Right lobe of liver (tissue), 6 donors: ENCODE measurements at regions not wholly inside any gene's neighbourhood (a gene's known extent, or its start where the extent isn't known, plus 50 kb on each side); places are given as distances from the start of the nearest gene placed in this dataset.

Source experiments
- ATAC-seq, 4 donors: fragments of 200-7000 bp; cut with Tn5 transposase; one replicate each; pipeline ENCODE4 v1.9.1; 2020; ENCODE audit warnings: mild to moderate bottlenecking in 4 of 4, moderate library complexity in 4 of 4
- DNase-seq, 3 donors: peaks; one replicate each; pipeline ENCODE4 v3.0.0-alpha.2; 2020
- H3K27ac ChIP-seq, 3 donors: fragments of 200-600 bp; one replicate each; pipeline ENCODE4 v1.8.0; 2022
- H3K27me3 ChIP-seq, 2 donors: fragments of 200-600 bp; one replicate each; pipeline ENCODE4 v1.8.0; 2022
- H3K36me3 ChIP-seq, 4 donors: fragments of 200-600 bp; sonication (generic) in 1 of 4; one replicate each; pipeline versions ENCODE4 v1.5.1 to v1.8.0; 2017 to 2022; ENCODE audit warnings: control low read depth in 1 of 4
- H3K4me1 ChIP-seq, 4 donors: fragments of 200-600 bp; sonication (generic) in 1 of 4; one replicate each; pipeline versions ENCODE4 v1.5.1 to v1.8.0; 2017 to 2022; ENCODE audit warnings: control low read depth in 1 of 4
- H3K4me3 ChIP-seq, 3 donors: fragments of 200-600 bp; one replicate each; pipeline ENCODE4 v1.8.0; 2022
- H3K9me3 ChIP-seq, 4 donors: fragments of 200-600 bp; sonication (generic) in 1 of 4; one replicate each; pipeline versions ENCODE4 v1.5.1 to v1.8.0; 2017 to 2022; ENCODE audit warnings: control low read depth in 1 of 4
- POLR2A ChIP-seq: fragments of 450-650 bp; IDR thresholded peaks from one replicate; pipeline ENCODE4 v1.6.1; 2017; ENCODE audit warnings: antibody characterized with exemption, mild to moderate bottlenecking
- WGBS: methylation state at CpG from one replicate; pipeline ENCODE4 v1.1.6; 2018; ENCODE audit warnings: low coverage, low lambda C conversion rate; ENCODE audit not compliant: insufficient coverage; ENCODE audit errors: missing lambda C conversion rate; 5-methylcytosine and 5-hydroxymethylcytosine counted together
- intact Hi-C, 2 donors: fragments of 100-400 bp; cut with DNase I; formaldehyde crosslinking; loops; one replicate each; pipeline versions ENCODE4 v1.11.2 to v1.14.1; 2022
- TF ChIP-seq, protein P1 (sequence below), 4 donors: fragments of 200-600 bp in 3 of 4; fragments of 450-650 bp in 1 of 4; IDR thresholded peaks; one replicate each; pipeline versions ENCODE4 v1.5.1 to v1.8.0; 2016 to 2022; ENCODE audit warnings: antibody characterized with exemption in 4 of 4, mild to moderate bottlenecking in 2 of 4
- donor health status: DM: no; HTN: yes; CAD: no.
- donor health status: DM: no; HTN: no; CAD: no.
- donor health status: DM: no; HTN: no; CAD: no.
- donor health status: DM: no; HTN: yes; CAD: no.
- donor health status: DM: no; HTN: yes; CAD: no.

DNA sequence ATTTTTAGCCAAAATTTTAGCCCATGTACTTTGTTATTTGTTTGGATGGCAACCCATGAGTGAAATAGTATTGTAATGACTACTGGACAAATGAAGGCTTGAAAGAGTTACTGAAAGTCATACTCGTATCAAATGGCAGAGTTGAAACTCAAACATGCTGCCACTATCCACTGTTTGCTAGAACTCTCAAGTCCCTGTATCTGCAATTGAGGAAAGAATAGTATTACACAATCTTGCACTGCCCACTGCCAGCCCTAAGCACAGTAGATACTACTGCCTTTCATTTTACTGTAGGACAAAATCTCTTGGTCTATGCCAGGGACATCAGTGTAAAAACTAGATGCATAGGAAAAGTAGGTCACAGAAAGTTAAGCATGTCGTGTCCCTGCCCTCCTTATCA, 581.1 kb upstream of the PLXNA2 start:
- Histone ChIP-seq H3K4me1 (no peaks in the 10 kb centered on the region), H3K4me3 (no peak overlapping the region), H3K36me3 (no peaks in the 10 kb centered on the region), H3K27me3 (no peaks in the 10 kb centered on the region), H3K9me3 (no peaks in the 10 kb centered on the region), H3K27ac (no peak overlapping the region)
- no peak for DNase-seq
- intact Hi-C loops, result no loop called here
- no peak for TF ChIP-seq POLR2A
- TF ChIP-seq, protein P1, sequence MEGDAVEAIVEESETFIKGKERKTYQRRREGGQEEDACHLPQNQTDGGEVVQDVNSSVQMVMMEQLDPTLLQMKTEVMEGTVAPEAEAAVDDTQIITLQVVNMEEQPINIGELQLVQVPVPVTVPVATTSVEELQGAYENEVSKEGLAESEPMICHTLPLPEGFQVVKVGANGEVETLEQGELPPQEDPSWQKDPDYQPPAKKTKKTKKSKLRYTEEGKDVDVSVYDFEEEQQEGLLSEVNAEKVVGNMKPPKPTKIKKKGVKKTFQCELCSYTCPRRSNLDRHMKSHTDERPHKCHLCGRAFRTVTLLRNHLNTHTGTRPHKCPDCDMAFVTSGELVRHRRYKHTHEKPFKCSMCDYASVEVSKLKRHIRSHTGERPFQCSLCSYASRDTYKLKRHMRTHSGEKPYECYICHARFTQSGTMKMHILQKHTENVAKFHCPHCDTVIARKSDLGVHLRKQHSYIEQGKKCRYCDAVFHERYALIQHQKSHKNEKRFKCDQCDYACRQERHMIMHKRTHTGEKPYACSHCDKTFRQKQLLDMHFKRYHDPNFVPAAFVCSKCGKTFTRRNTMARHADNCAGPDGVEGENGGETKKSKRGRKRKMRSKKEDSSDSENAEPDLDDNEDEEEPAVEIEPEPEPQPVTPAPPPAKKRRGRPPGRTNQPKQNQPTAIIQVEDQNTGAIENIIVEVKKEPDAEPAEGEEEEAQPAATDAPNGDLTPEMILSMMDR (IDR thresholded peaks at IDR 0.05), result no peak
- 39% methylated on average over 2 of the region's 2 CpGs for WGBS
- no peak for ATAC-seq

GRCh38 chr1:208829595-208829994, 585.4 kb upstream of the PLXNA2 start:
- no peaks in the 10 kb centered on the region for H3K27me3 ChIP-seq
- no peaks in the 10 kb centered on the region for H3K9me3 ChIP-seq
- 32% methylated on average over 5 of the region's 5 CpGs for WGBS
- no peak overlapping the region for H3K4me3 ChIP-seq
- TF ChIP-seq, protein P1 (IDR thresholded peaks at IDR 0.05), result no peak
- no peak for TF ChIP-seq POLR2A
- no peak for DNase-seq
- no peaks in the 10 kb centered on the region for H3K4me1 ChIP-seq
- H3K36me3 ChIP-seq, result no peaks in the 10 kb centered on the region
- no peak for ATAC-seq
- intact Hi-C loops, result no loop called here
- H3K27ac ChIP-seq, result no peak overlapping the region

- no peaks in the 10 kb centered on the region for H3K9me3 ChIP-seq
- intact Hi-C loops, result no loop called here
- 40% methylated on average over 7 of the region's 11 CpGs for WGBS
- H3K27me3 ChIP-seq, result no peaks in the 10 kb centered on the region
- H3K27ac ChIP-seq, result no peak overlapping the region
- H3K36me3 ChIP-seq, result no peaks in the 10 kb centered on the region
- no peaks in the 10 kb centered on the region for H3K4me1 ChIP-seq
- ATAC-seq (no peak), DNase-seq (no peak)
- TF ChIP-seq, protein P1 (IDR thresholded peaks at IDR 0.05), result no peak
- no peak for TF ChIP-seq POLR2A
- no peak overlapping the region for H3K4me3 ChIP-seq
Observed at GRCh38 chr1:208834381-208835096, 590.4 kb upstream of the PLXNA2 start.

DNA sequence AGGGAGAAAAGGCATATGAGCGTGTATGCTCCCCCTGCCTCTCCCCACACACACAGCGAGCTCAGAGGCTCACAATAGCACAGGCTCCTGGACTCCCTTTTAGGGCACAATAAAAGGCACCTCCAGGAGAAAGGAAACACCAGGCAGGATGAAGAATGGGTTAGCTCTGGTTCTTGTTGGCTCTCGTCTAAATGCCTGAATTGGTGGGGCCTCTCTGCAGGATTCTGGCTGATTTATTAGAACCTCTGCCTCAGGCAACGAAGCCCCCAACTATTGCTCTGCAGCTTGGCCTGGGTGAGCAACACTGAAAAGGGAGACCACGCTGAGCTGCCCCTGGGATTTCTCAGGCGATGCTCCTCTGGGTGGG, 590.9 kb upstream of the PLXNA2 start:
- intact Hi-C loops, result no loop called here
- H3K4me3 ChIP-seq, result no peak overlapping the region
- TF ChIP-seq, protein P1 (IDR thresholded peaks at IDR 0.05), result no peak
- no peak for TF ChIP-seq POLR2A
- no peak overlapping the region for H3K27ac ChIP-seq
- no peaks in the 10 kb centered on the region for H3K27me3 ChIP-seq
- WGBS, result 76% methylated on average over 2 of the region's 6 CpGs
- H3K36me3 ChIP-seq, result no peaks in the 10 kb centered on the region
- no peaks in the 10 kb centered on the region for H3K9me3 ChIP-seq
- H3K4me1 ChIP-seq, result no peaks in the 10 kb centered on the region
- ATAC-seq (no peak), DNase-seq (no peak)

DNA sequence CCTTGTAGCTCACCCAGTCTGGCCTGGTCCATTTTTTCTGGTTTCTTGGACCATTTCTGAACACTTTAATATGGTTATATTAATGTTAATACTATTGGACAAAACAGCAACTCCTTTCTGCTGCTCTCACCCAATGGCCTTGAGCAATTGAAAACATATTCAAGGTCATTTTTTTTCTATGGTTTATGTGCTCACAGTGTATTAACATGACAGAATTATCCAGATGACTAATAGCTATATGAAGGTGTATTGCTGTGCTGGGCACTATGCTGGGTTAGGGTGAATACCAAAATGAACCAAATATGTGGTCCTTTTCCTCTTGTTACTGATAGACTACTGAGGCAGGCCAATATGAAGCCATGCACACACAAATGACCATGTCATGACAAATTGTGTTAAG, 591.6 kb upstream of the PLXNA2 start:
- H3K9me3 ChIP-seq, result no peaks in the 10 kb centered on the region
- no peak for ATAC-seq
- no peaks in the 10 kb centered on the region for H3K27me3 ChIP-seq
- TF ChIP-seq, protein P1 (IDR thresholded peaks at IDR 0.05), result no peak
- no peak for TF ChIP-seq POLR2A
- no peaks in the 10 kb centered on the region for H3K36me3 ChIP-seq
- no peak for DNase-seq
- no peak overlapping the region for H3K4me3 ChIP-seq
- intact Hi-C loops, result no loop called here
- no peak overlapping the region for H3K27ac ChIP-seq
- no peaks in the 10 kb centered on the region for H3K4me1 ChIP-seq
